Stimulated activated CD4-positive, alpha-beta T cell treated with anti-CD3 and anti-CD28 coated beads, TNF-alpha, amount 100 ng/mL, for 1 hour (primary cell): ENCODE measurements at regions not wholly inside any gene's neighbourhood (a gene's known extent, or its start where the extent isn't known, plus 50 kb on each side); places are given as distances from the start of the nearest gene placed in this dataset.
"Not testable (repeated sequence)": the region's sequence is repeated elsewhere in the genome, so short reads cannot be mapped to it uniquely, and the experiment has no call there.

Experiments
- DNase-seq, 3 donors: peaks; one replicate each; pipeline ENCODE4 v3.0.0-alpha.2; 2020; ENCODE audit warnings: low read depth in 3 of 3, low spot score in 1 of 3

GRCh38 chr11:95444309-95445241 lies 213.6 kb upstream of the SESN3 start:
- DNase-seq: no peak

DNA sequence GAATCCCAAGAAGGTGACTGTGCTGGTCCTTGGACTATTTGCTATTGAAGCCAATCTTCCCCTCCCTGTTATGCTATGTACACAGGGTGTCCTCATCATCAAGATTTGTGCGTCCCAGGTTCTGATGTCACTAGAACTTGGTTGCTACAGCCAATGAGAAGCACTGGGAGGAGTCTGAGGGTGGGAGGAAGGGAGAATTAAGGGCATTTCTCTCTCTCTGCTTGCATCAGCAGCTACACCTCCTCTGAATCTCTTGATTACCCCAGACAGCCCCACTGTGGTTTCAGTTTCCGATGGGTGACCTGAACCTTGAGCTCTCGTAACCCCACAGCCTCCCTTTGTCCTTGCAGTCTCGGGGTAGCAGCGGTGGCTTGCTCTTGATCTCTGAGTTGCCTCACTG lies 212.4 kb upstream of the SESN3 start:
- DNase-seq: no peak

DNA sequence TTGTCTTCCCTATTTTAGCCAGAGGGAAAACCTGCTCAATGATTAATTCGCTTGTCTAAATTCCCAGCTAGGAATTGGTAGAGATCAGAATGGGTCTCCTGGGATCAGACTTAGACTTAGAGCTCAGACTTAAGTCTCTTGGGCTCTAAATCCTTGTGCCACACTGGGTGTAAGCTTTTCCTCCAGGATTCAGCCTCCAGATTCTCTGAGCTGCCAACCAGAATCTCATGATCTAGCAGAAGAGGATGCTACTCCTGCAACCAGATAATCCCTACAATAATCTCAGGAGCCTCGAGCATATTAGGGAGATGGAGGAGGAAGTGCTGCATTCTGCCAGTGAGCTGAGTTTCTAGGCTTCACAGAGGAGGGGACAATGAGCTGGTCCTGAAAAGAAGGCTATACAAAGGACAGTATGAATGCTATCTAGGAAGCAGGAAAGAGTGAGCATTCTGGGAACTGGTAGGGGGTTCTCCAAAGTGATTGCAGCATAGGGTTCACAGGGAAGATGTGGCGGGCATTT lies 211.6 kb upstream of the SESN3 start:
- no peak for DNase-seq

GRCh38 chr11:95435628-95436353 lies 204.8 kb upstream of the SESN3 start:
- no peak for DNase-seq

GRCh38 chr11:95435192-95435591 lies 204.2 kb upstream of the SESN3 start:
- DNase-seq: no peak

- DNase-seq: no peak
Observed at GRCh38 chr11:95434489-95435057, 203.6 kb upstream of the SESN3 start.

- DNase-seq: no peak
Observed at GRCh38 chr11:95434009-95434408, 203.0 kb upstream of the SESN3 start.

GRCh38 chr11:95432714-95433503 lies 201.9 kb upstream of the SESN3 start:
- DNase-seq: no peak

DNA sequence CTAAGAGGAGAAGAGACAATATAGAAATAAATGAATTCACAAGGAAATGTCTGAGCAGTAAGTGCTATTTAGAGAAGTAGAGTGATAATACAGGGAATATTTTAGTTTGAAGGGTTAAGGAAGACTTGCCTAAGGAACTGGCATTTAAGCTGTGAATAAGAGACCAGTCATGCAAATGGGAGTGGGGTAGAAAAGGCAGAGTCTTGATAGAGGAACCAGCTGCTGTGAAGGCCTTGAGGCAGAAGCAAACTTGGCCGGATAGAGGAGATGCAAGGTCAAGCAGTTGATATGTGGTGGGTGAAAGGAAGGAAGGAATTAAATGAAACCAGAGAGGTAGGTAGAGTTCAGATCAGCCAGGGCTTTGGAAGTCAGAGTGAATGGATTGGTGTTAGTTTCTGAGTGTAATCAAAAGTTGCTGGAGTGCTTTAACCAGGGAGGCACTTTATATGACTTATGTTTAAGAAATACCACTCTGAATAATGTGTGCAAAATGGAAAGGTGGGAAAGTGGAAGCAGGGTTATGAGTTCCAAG lies 198.4 kb upstream of the SESN3 start:
- no peak for DNase-seq

DNA sequence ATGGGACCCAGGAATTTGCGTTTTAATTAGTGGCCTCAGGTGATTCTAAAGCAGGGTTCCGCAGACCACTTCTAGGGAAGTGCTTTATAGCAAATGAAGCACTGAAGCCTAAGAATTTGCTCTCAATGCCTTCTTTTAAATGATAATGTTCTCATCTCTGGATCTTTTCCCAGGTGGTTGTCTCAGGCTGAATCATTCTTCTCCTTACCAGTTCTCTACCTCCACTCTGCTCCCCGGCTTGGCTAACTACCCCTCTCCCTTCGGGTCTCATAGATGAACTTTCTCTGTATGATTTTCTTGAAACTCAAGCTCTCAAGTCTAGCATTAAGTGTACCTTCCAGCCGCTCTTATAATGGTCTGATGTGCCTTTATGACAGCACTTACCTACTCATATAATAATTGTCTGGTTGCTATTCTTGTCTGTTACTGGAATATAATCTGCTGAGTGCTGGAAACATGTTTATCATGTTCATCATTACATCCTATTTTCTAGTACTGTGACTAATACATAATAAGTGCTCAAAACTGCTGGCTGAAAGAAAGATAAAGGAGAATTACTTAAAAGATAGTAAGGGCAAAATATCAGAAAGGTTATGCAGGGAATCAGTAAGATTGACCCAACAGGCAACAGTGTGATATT lies 195.9 kb upstream of the SESN3 start:
- no peak for DNase-seq

- DNase-seq: no peak
Observed at GRCh38 chr11:95419915-95420314, 188.9 kb upstream of the SESN3 start.

DNA sequence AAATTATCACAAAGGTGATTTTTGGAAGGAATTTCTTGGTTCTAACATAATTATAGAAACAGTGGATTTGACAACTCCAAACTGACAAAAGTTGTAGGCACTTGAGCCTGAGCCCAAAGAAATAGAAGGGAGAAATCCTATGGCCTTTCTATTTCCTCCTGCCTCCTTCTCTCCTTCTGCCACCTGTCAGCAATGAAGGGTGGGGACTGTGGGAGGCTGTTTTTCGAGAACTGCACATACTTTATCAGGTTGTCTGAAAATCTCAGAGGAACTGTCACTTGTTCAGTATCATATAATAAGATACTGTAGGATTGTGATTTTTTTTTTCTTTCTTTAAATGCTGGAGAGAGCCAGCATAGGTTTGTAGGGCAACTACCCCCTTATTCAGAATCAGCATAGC lies 187.9 kb upstream of the SESN3 start:
- DNase-seq: no peak

- no peak for DNase-seq
Observed at GRCh38 chr11:95417832-95418231, 186.8 kb upstream of the SESN3 start.

GRCh38 chr11:95415837-95416304 lies 184.9 kb upstream of the SESN3 start:
- no peak for DNase-seq

- DNase-seq: no peak
Observed at GRCh38 chr11:95414217-95414616, 183.2 kb upstream of the SESN3 start.

DNA sequence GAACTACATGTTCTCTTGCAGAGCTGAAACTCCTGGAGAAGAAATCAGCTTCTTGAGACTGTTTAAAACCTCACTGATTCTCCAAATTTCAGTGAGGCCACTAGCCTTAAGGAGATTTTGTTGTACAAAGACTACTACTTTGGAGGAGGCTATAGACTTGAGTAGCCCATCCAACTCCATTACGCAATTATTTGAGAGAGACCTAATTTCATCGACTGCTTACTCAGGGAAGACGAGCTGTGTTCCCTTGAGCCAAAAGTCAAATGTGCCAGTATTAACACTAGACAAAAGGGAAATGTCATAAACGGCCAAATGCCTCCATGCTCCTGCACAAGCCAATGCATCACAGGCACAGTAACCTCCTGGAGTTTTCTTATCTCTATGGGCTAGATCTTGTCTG lies 182.8 kb upstream of the SESN3 start:
- DNase-seq: no peak

GRCh38 chr11:95413021-95413420 lies 182.0 kb upstream of the SESN3 start:
- DNase-seq: no peak

- DNase-seq: no peak
Observed at GRCh38 chr11:95412074-95412473, 181.1 kb upstream of the SESN3 start.

DNA sequence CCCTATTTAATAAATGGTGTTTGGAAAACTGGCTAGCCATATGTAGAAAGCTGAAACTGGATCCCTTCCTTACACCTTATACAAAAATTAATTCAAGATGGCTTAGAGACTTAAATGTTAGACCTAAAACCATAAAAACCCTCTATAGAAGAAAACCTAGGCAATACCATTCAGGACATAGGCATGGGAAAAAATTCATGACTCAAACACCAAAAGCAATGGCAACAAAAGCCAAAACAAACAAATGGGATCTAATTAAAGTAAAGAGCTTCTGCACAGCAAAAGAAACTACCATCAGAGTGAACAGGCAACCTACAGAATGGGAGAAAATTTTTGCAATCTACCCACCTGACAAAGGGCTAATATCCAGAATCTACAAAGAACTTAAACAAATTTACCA lies 179.7 kb upstream of the SESN3 start:
- DNase-seq: not testable (repeated sequence)

DNA sequence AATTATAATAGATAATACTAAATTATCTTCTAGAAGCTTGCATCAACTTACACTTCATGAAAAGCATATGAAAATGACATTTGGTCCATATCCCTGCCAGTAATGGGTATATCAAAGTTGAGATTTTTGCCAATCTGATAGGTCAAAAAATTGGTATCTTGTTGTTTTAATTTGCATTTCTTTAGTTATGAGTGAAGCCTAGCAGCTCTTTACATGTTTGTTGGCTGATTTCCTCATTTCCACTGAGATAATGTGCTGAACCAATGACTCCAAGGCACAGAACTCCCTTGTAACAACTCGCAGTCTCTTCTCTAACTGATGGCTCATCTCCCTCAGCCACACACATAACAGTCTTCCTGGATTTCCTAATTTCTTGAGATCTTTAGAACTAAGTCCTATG lies 175.3 kb upstream of the SESN3 start:
- DNase-seq: no peak
